ENCODE measurements at regions not wholly inside any gene's neighbourhood (a gene's known extent, or its start where the extent isn't known, plus 50 kb on each side); places are given as distances from the start of the nearest gene placed in this dataset.

DNA sequence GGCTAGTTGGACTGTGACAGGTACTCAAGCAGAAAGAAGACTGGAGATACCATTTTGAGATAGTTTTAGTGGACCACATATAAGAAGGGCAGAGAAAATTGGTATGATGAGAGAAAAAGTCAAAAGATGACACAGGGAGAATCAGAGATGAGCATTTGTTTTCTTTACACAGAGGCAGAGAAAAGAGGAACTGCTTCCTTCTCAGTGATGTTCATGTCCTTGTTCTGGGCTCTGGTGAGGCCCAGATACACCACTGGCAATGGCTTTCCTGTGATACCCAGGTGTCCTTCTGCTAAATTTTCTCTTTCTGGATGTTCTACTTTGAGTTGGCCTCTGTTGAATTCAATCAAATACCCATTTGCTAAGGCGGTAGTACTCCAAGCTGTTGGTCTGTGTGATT, 1782.7 kb upstream of the SEL1L start:
- DNase-seq (ENCODE audit: insufficient read length, low spot score) (no peak), FAIRE-seq (no peak)
- peak; percentile 74 for TF ChIP-seq SPI1 (IDR thresholded peaks at IDR 0.05; ENCODE audit: low read depth, low read length)
- TF ChIP-seq POLR2AphosphoS5 (IDR thresholded peaks at IDR 0.05; ENCODE audit: low read depth, low read length), result no peak

DNA sequence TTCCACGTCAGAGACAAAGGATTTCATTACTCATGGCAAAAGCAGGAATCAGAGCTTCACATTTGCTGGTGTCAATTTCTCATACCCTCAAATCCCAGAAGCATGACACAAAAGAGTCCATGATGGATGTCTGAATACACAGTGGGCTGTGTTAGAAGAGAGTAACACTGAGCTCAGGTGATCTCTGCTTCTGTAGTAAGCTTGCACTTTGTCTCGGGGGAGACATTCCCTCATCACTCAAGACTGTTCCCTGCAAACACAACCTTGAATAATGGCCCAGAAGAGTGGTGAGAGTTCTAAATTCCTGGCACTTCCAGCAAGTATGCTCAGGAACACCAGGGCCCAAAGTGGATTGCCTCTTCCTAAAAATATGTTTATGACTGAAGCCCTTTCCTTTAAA, 1787.2 kb upstream of the SEL1L start:
- FAIRE-seq (no peak), DNase-seq (ENCODE audit: insufficient read length, low spot score) (no peak)
- TF ChIP-seq POLR2AphosphoS5 (IDR thresholded peaks at IDR 0.05; ENCODE audit: low read depth, low read length), result no peak
- no peak for TF ChIP-seq SPI1 (IDR thresholded peaks at IDR 0.05; ENCODE audit: low read depth, low read length)
- TF ChIP-seq PAX5 (IDR thresholded peaks at IDR 0.05; ENCODE audit: insufficient read depth, low read length, severe bottlenecking), result no peak
- no peak for TF ChIP-seq POLR2A (IDR thresholded peaks at IDR 0.05; ENCODE audit: low read depth, low read length)
- TF ChIP-seq TAF1 (IDR thresholded peaks at IDR 0.05; ENCODE audit: low read depth, low read length), result no peak
- no peak for TF ChIP-seq POU2F2 (IDR thresholded peaks at IDR 0.05; ENCODE audit: low read depth, low read length)

DNA sequence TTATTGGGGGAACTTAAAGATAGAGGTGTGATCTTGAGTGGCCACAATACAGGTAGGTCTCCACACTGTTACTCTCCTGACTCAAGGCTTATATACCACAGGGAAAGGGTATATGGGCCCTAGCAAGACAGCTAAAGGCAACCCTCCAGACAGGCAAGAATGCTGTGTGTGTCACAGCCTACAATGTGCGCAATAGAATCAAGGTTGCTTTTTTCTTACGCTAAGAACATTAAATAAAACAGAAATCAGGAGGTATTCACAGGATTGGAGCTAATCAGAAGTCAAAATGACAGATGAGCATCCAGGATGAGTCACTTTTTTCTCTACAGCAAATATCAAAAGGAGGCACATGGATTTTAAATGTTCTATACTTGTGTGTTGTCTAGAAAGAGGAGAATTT, 1797.9 kb upstream of the SEL1L start:
- no peak for FAIRE-seq

DNA sequence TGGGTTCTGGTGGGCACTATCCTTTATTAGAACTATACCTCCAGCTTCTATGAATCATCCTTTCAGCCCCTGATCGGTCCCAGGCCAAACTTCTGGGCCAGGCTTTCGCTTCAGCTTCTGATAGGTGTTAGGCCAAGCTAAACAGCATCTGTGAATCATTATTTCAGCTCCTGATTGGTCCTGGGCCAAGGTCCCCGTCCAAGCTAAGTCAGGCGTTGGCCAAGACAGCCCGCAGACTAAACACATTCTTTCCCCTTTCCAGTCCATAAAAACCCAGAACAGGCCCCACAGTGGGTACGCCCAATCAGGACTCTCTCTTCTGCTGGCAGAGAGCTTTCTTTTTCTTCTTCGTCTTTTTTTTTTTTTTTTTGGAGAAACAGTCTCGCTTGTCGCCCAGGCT, 1808.9 kb upstream of the SEL1L start:
- no peak for DNase-seq (ENCODE audit: insufficient read length, low spot score)
- no peak for FAIRE-seq
- TF ChIP-seq POU2F2 (IDR thresholded peaks at IDR 0.05; ENCODE audit: low read depth, low read length), result no peak
- TF ChIP-seq PAX5 (IDR thresholded peaks at IDR 0.05; ENCODE audit: insufficient read depth, low read length, severe bottlenecking), result no peak
- no peak for TF ChIP-seq TAF1 (IDR thresholded peaks at IDR 0.05; ENCODE audit: low read depth, low read length)
- TF ChIP-seq POLR2A (IDR thresholded peaks at IDR 0.05; ENCODE audit: low read depth, low read length), result no peak

More for the DNA sequence above, 1797.9 kb upstream of the SEL1L start:
- no peak for DNase-seq (ENCODE audit: insufficient read length, low spot score)
- TF ChIP-seq POLR2A (IDR thresholded peaks at IDR 0.05; ENCODE audit: low read depth, low read length) (no peak), PAX5 (IDR thresholded peaks at IDR 0.05; ENCODE audit: insufficient read depth, low read length, severe bottlenecking) (no peak), TAF1 (IDR thresholded peaks at IDR 0.05; ENCODE audit: low read depth, low read length) (no peak), POLR2AphosphoS5 (IDR thresholded peaks at IDR 0.05; ENCODE audit: low read depth, low read length) (no peak), POU2F2 (IDR thresholded peaks at IDR 0.05; ENCODE audit: low read depth, low read length) (no peak), SPI1 (IDR thresholded peaks at IDR 0.05; ENCODE audit: low read depth, low read length) (no peak)

DNA sequence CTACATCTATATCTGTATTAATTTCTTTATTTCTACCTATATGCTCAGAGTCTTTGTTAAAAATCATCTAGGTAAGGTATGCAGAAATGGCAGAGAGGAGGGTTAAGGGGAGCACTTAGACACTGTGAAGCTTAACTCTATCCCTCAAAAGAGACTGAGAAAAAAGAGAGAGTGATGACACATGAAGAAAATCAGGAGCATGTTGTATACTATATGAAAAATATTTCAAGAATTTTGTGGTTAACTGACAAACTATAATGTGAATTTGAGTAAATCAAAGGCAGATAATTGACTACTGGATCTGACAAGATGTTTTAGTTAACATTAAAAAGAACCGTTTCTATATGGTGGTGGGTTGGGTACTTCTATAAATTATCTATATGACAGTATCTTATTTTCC, 1814.2 kb upstream of the SEL1L start:
- no peak for DNase-seq (ENCODE audit: insufficient read length, low spot score)
- no peak for FAIRE-seq
- TF ChIP-seq SPI1 (IDR thresholded peaks at IDR 0.05; ENCODE audit: low read depth, low read length), result no peak
- no peak for TF ChIP-seq PAX5 (IDR thresholded peaks at IDR 0.05; ENCODE audit: insufficient read depth, low read length, severe bottlenecking)
- no peak for TF ChIP-seq POU2F2 (IDR thresholded peaks at IDR 0.05; ENCODE audit: low read depth, low read length)
- TF ChIP-seq POLR2AphosphoS5 (IDR thresholded peaks at IDR 0.05; ENCODE audit: low read depth, low read length), result no peak
- no peak for TF ChIP-seq POLR2A (IDR thresholded peaks at IDR 0.05; ENCODE audit: low read depth, low read length)
- TF ChIP-seq TAF1 (IDR thresholded peaks at IDR 0.05; ENCODE audit: low read depth, low read length), result no peak

DNA sequence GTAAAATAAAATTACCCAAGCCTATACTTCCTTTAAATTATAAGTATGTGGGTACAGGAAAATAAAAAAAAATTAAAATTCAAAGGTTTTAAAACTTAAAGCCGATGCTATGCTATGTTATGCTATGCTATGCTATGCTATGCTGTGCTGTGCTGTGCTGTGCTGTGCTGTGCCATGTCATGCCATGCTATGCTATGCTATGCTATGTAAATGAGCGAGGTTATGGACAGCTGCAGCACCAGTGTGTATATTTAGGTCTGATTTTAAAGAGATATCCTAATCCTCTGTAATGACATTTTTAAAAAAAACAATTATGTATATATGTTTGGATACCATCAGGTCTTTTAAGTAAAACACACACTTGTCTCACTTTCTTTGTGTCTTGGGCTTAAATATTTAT, 1822.0 kb upstream of the SEL1L start:
- no peak for DNase-seq (ENCODE audit: insufficient read length, low spot score)
- no peak for FAIRE-seq
- no peak for TF ChIP-seq POLR2A (IDR thresholded peaks at IDR 0.05; ENCODE audit: low read depth, low read length)
- no peak for TF ChIP-seq PAX5 (IDR thresholded peaks at IDR 0.05; ENCODE audit: insufficient read depth, low read length, severe bottlenecking)
- no peak for TF ChIP-seq POLR2AphosphoS5 (IDR thresholded peaks at IDR 0.05; ENCODE audit: low read depth, low read length)
- no peak for TF ChIP-seq SPI1 (IDR thresholded peaks at IDR 0.05; ENCODE audit: low read depth, low read length)

DNA sequence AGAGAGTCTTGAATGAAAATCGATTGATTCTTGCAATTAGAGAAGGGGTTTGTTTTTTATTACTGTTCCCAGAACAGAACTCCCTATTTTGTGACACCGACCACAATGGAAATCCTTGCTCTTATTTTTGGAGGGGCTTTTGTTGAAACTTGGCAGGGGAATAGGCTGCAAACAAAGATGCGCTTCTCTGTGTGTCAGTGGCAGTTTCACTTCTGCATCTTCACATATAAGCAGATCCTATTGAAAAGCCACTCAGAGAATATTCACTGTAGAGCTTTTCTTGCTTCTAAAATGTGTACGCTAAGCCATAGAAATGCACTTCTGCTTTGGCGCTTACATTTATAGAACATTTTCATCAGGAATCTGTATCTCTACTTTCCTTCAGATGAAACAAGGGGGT, 1822.4 kb upstream of the SEL1L start:
- peak; percentile 97 for TF ChIP-seq SPI1 (IDR thresholded peaks at IDR 0.05; ENCODE audit: low read depth, low read length)
- TF ChIP-seq TAF1 (IDR thresholded peaks at IDR 0.05; ENCODE audit: low read depth, low read length), result no peak
- DNase-seq (ENCODE audit: insufficient read length, low spot score) (no peak), FAIRE-seq (no peak)

DNA sequence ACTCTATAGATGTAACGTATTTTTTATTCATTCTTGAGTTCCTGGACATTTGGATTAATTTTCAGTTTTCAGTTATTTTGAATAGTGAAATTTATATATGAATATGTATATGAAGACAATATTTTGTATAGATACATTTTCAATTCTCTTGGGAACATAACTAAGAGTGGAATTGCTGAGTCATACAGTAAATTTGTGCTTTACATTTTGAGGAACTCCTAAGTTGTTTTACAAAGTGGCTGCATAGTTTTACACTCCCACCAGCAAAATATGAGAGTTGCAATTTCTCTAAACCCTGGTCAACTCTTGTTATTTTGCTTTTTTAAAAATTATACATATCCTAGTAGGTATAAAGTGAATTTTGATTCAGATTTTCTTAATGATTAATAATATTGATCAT, 1838.6 kb upstream of the SEL1L start:
- no peak for TF ChIP-seq SPI1 (IDR thresholded peaks at IDR 0.05; ENCODE audit: low read depth, low read length)
- TF ChIP-seq POLR2A (IDR thresholded peaks at IDR 0.05; ENCODE audit: low read depth, low read length), result no peak
- TF ChIP-seq POLR2AphosphoS5 (IDR thresholded peaks at IDR 0.05; ENCODE audit: low read depth, low read length), result no peak
- no peak for TF ChIP-seq TAF1 (IDR thresholded peaks at IDR 0.05; ENCODE audit: low read depth, low read length)
- no peak for TF ChIP-seq PAX5 (IDR thresholded peaks at IDR 0.05; ENCODE audit: insufficient read depth, low read length, severe bottlenecking)
- no peak for TF ChIP-seq POU2F2 (IDR thresholded peaks at IDR 0.05; ENCODE audit: low read depth, low read length)
- DNase-seq (ENCODE audit: insufficient read length, low spot score) (no peak), FAIRE-seq (no peak)

DNA sequence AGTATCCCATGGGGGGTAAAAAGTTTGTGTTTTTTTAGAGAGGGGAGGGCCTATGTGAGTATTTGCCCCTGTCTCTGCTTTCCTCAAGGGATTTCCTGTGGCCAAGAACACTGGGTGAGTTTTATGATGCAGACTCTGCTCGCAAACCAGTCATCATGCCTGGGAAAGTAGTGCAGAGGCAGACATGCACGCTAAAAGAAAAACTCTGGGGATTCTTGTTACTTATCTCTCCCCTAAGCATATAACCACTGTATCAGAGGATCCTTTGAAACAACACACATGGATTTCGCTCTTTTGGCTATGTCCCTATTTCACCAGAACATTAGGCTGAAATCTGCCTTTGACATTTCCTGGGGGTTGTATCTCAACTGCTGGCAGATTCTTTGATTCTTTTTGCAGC, 1845.8 kb upstream of the SEL1L start:
- FAIRE-seq (no peak), DNase-seq (ENCODE audit: insufficient read length, low spot score) (no peak)
- TF ChIP-seq SPI1 (IDR thresholded peaks at IDR 0.05; ENCODE audit: low read depth, low read length) (no peak), POLR2A (IDR thresholded peaks at IDR 0.05; ENCODE audit: low read depth, low read length) (no peak)

DNA sequence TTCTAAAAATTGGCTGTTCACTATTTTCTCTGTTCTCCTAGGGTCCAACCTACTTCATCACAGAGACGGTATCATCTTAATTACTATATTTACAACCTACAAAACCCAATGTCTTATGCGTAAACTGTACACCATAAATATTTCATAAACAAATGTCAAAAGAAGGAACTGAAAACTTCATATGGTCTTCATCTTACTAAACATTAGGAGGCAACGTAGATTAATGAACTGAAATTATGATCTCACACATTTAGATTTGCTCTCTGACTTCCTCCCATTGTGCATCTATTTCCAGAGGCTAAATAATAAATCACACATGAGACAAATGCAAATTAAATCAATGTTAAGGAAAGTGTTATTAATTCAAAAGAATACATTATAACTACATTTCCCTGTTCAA, 1850.6 kb upstream of the SEL1L start:
- FAIRE-seq (no peak), DNase-seq (ENCODE audit: insufficient read length, low spot score) (no peak)
- TF ChIP-seq SPI1 (IDR thresholded peaks at IDR 0.05; ENCODE audit: low read depth, low read length) (peak; percentile 62), PAX5 (IDR thresholded peaks at IDR 0.05; ENCODE audit: insufficient read depth, low read length, severe bottlenecking) (no peak)

DNA sequence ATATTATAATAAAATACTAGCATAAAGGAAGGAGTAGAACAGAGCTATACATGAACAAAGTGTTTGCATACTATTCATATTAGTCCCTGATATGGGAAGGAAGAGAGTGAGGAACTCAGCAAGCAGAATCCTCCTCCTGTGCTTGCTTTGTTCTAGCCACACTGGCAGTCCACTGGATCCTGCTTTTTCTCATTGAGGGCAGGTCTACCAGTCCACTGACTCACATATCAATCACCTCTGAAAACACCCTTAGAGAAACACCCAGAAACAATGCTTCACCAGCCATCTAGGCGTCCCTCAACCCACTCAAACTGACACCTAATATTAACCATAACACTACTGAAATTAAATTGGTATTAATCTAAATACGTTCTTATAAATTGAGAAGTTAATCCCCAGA, 1861.7 kb upstream of the SEL1L start:
- DNase-seq (ENCODE audit: insufficient read length, low spot score) (no peak), FAIRE-seq (no peak)
- TF ChIP-seq POLR2A (IDR thresholded peaks at IDR 0.05; ENCODE audit: low read depth, low read length) (no peak), PAX5 (IDR thresholded peaks at IDR 0.05; ENCODE audit: insufficient read depth, low read length, severe bottlenecking) (no peak), TAF1 (IDR thresholded peaks at IDR 0.05; ENCODE audit: low read depth, low read length) (no peak), POU2F2 (IDR thresholded peaks at IDR 0.05; ENCODE audit: low read depth, low read length) (no peak), POLR2AphosphoS5 (IDR thresholded peaks at IDR 0.05; ENCODE audit: low read depth, low read length) (no peak), SPI1 (IDR thresholded peaks at IDR 0.05; ENCODE audit: low read depth, low read length) (no peak)

Measured in GM12891 (cell line).